PC-3 (cell line): ENCODE measurements at regions not wholly inside any gene's neighbourhood (a gene's known extent, or its start where the extent isn't known, plus 50 kb on each side); places are given as distances from the start of the nearest gene placed in this dataset.

ENCODE experiments used
- ATAC-seq: fragments of 200-7000 bp; cut with Tn5 transposase; 2 replicates; pipeline ENCODE4 v1.9.1; 2020; ENCODE audit warnings: mild to moderate bottlenecking, moderate library complexity
- BruUV-seq: library from RNA; stranded (reverse); fragments of 400-500 nt; replicated peaks from 2 replicates; lab custom pipeline; 2021; lab: Mats Ljungman, UMichigan
- CTCF ChIA-PET: fragments of 300-600 bp; sonication (Branson Sonifier 250); formaldehyde crosslinking; loops from one replicate; lab custom pipeline; 2022; ENCODE audit warnings: antibody characterized with exemption; lab: Charles Lee
- POLR2A ChIA-PET: fragments of 300-600 bp; sonication (Branson Sonifier 250); formaldehyde crosslinking; loops from one replicate; lab custom pipeline; 2022; ENCODE audit warnings: antibody characterized with exemption; ENCODE audit not compliant: unreplicated experiment; lab: Charles Lee
- DNase-seq: peaks from one replicate; pipeline ENCODE4 v3.0.0-alpha.2; 2015
- H2AFZ ChIP-seq: fragments of 300-600 bp; sonication (generic); 2 replicates; pipeline ENCODE4 v1.6.0; 2016; ENCODE audit warnings: antibody characterized with exemption, low read length
- H3F3A ChIP-seq: fragments of 300-600 bp; sonication (generic); one replicate; pipeline ENCODE4 v1.6.0; 2017; ENCODE audit warnings: antibody characterized with exemption, low read length, control low read depth, mild to moderate bottlenecking; ENCODE audit not compliant: unreplicated experiment
- H3K27ac ChIP-seq: fragments of 300-600 bp; sonication (generic); 2 replicates; pipeline ENCODE4 v1.5.1; 2016; ENCODE audit warnings: mild to moderate bottlenecking, low read length
- H3K27me3 ChIP-seq: fragments of 300-600 bp; sonication (generic); 2 replicates; pipeline ENCODE4 v1.6.1; 2016; ENCODE audit warnings: low read length, mixed read lengths
- H3K36me3 ChIP-seq: fragments of 300-600 bp; sonication (generic); 2 replicates; pipeline ENCODE4 v1.6.1; 2016; ENCODE audit warnings: low read depth, mixed run types, low read length, mixed read lengths
- H3K4me1 ChIP-seq: fragments of 300-600 bp; sonication (generic); 2 replicates; pipeline ENCODE4 v1.5.1; 2016; ENCODE audit warnings: low read length; ENCODE audit not compliant: insufficient read depth
- H3K4me2 ChIP-seq: fragments of 300-600 bp; sonication (generic); 2 replicates; pipeline ENCODE4 v1.6.0; 2016; ENCODE audit warnings: low read length
- H3K4me3 ChIP-seq: fragments of 300-600 bp; sonication (generic); 2 replicates; pipeline ENCODE4 v1.5.1; 2016; ENCODE audit warnings: mild to moderate bottlenecking, low read length, mixed read lengths
- H3K79me2 ChIP-seq: fragments of 300-600 bp; sonication (generic); 2 replicates; pipeline ENCODE4 v1.6.1; 2017; ENCODE audit warnings: low read length, mixed read lengths
- H3K9ac ChIP-seq: fragments of 300-600 bp; sonication (generic); 2 replicates; pipeline ENCODE4 v1.6.0; 2016; ENCODE audit warnings: mild to moderate bottlenecking, low read length
- H3K9me2 ChIP-seq: fragments of 300-600 bp; sonication (generic); replicated peaks from 2 replicates; pipeline ENCODE4 v1.6.1; 2016; ENCODE audit warnings: mixed run types, low read length, mixed read lengths
- H3K9me3 ChIP-seq: fragments of 300-600 bp; sonication (generic); 2 replicates; pipeline ENCODE4 v1.6.1; 2016; ENCODE audit warnings: low read length, mixed read lengths
- H4K20me1 ChIP-seq: fragments of 300-600 bp; sonication (generic); 2 replicates; pipeline ENCODE4 v1.6.1; 2016; ENCODE audit warnings: low read length, mixed read lengths
- CTCF ChIP-seq: fragments of 300-600 bp; sonication (generic); conservative IDR thresholded peaks from 2 replicates; pipeline ENCODE4 v1.5.1; 2017; ENCODE audit warnings: antibody characterized with exemption, low read depth, mild to moderate bottlenecking, low read length
- EZH2 ChIP-seq: fragments of 300-600 bp; sonication (generic); IDR thresholded peaks from one replicate; pipeline ENCODE4 v1.6.1; 2017; ENCODE audit warnings: antibody characterized with exemption, mild to moderate bottlenecking, low read length; ENCODE audit not compliant: unreplicated experiment
- EZH2phosphoT487 ChIP-seq: fragments of 300-600 bp; sonication (generic); IDR thresholded peaks from 2 replicates; pipeline ENCODE4 v1.6.1; 2018; ENCODE audit warnings: mild to moderate bottlenecking, antibody characterized with exemption, low read length, borderline replicate concordance
- intact Hi-C: fragments of 100-400 bp; cut with micrococcal nuclease; formaldehyde crosslinking; loops from 2 replicates; pipeline ENCODE4 v1.9.0; 2023

- Histone ChIP-seq H3K27ac (no peak overlapping the region), H3K79me2 (no peaks in the 10 kb centered on the region), H3K9ac (no peak overlapping the region), H3K9me2 (no peaks in the 10 kb centered on the region), H3K4me2 (no peak overlapping the region), H3K36me3 (no peaks in the 10 kb centered on the region), H4K20me1 (no peaks in the 10 kb centered on the region), H3F3A (no peaks in the 10 kb centered on the region), H3K9me3 (no peaks in the 10 kb centered on the region), H3K4me1 (no peaks in the 10 kb centered on the region), H3K4me3 (no peak overlapping the region), H2AFZ (no peak overlapping the region), H3K27me3 (peaks cover 39% of the 10 kb centered on the region)
- no peak for ATAC-seq
- intact Hi-C loops: no loop called here
- TF ChIP-seq EZH2: no peak
- ChIA-PET CTCF (no interaction called here), POLR2A (no interaction called here)
- DNase-seq: no peak
- BruUV-seq: no TSS peak
Observed at GRCh38 chr2:242051463-242051862, 181.9 kb downstream of the RTP5 start.

- H3K9ac ChIP-seq: no peak overlapping the region
- no peaks in the 10 kb centered on the region for H3K4me1 ChIP-seq
- H3K27ac ChIP-seq: no peak overlapping the region
- no peaks in the 10 kb centered on the region for H4K20me1 ChIP-seq
- H3K36me3 ChIP-seq: no peaks in the 10 kb centered on the region
- ChIA-PET POLR2A (no interaction called here), CTCF (no interaction called here)
- no TSS peak for BruUV-seq
- no peak for TF ChIP-seq CTCF
- TF ChIP-seq EZH2: no peak
- no peak for TF ChIP-seq EZH2phosphoT487
- no peak for ATAC-seq
- H2AFZ ChIP-seq: no peak overlapping the region
- intact Hi-C loops: no loop called here
- H3K4me3 ChIP-seq: no peak overlapping the region
- no peaks in the 10 kb centered on the region for H3K79me2 ChIP-seq
- no peaks in the 10 kb centered on the region for H3K9me3 ChIP-seq
- peaks cover 48% of the 10 kb centered on the region for H3K27me3 ChIP-seq
- H3K4me2 ChIP-seq: no peak overlapping the region
- H3K9me2 ChIP-seq: no peaks in the 10 kb centered on the region
- no peaks in the 10 kb centered on the region for H3F3A ChIP-seq
- DNase-seq: no peak
Observed at GRCh38 chr2:242052421-242052820, 182.9 kb downstream of the RTP5 start.

GRCh38 chr2:242053921-242054320 lies 184.4 kb downstream of the RTP5 start:
- Histone ChIP-seq H3K9me2 (no peaks in the 10 kb centered on the region), H3K9me3 (no peaks in the 10 kb centered on the region), H3K4me3 (no peak overlapping the region), H3K27me3 (peaks cover 64% of the 10 kb centered on the region), H3K9ac (no peak overlapping the region), H3K36me3 (no peaks in the 10 kb centered on the region), H3K79me2 (no peaks in the 10 kb centered on the region), H4K20me1 (no peaks in the 10 kb centered on the region), H3K4me1 (no peaks in the 10 kb centered on the region), H2AFZ (no peak overlapping the region), H3K27ac (no peak overlapping the region), H3K4me2 (no peak overlapping the region), H3F3A (no peaks in the 10 kb centered on the region)
- DNase-seq (no peak), ATAC-seq (no peak)
- TF ChIP-seq EZH2phosphoT487 (no peak), EZH2 (no peak), CTCF (no peak)
- ChIA-PET CTCF (no interaction called here), POLR2A (no interaction called here)
- intact Hi-C loops: no loop called here
- no TSS peak for BruUV-seq
